Spleen (tissue), 7 donors: ENCODE measurements at regions not wholly inside any gene's neighbourhood (a gene's known extent, or its start where the extent isn't known, plus 50 kb on each side); places are given as distances from the start of the nearest gene placed in this dataset.

Experiments
- CTCF ChIP-seq, 11 experiments: fragments of 200-600 bp in 7 of 11; fragments of 450-650 bp in 4 of 11; sonication (generic) in 4 of 11; IDR thresholded peaks in 8 of 11; conservative IDR thresholded peaks in 3 of 11; 1 replicate in 7 of 11; 2 replicates in 4 of 11; pipeline versions ENCODE4 v1.4.0 to v1.8.0; 2016 to 2021; ENCODE audit warnings: antibody characterized with exemption in 11 of 11, inconsistent platforms in 4 of 11, mild to moderate bottlenecking in 1 of 11
- POLR2A ChIP-seq, 3 donors: fragments of 450-650 bp; IDR thresholded peaks; one replicate each; pipeline ENCODE4 v1.5.1; 2017; ENCODE audit warnings: antibody characterized with exemption in 3 of 3, mild to moderate bottlenecking in 1 of 3
- donor health status: DM: no; HTN: no; CAD: no; lungs with moderate emphysema.
- donor health status: DM: no; HTN: no; CAD: no.
- donor health status: DM: no; HTN: no; CAD: no.

DNA sequence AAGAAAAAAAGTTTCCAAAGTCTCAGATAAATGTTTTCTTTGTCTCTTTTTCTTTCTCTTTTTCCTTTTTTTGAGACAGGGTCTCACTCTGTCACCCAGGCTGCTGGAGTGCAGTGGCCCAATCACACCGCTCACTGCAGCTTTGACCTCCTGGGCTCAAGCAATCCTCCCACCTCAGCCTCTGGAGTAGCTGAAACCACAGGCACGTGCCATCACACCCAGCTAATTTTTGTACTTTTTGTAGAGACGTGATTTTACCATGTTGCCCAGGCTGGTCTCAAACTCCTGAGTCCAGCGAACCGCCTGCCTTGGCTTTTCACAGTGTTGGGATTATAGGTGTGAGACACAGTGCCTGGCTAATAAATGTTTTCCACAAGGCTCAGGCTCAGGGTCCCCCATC, 53.3 kb upstream of the KSR1 start:
- no peak for TF ChIP-seq POLR2A (IDR thresholded peaks at IDR 0.05)
- no peak for TF ChIP-seq CTCF (IDR thresholded peaks at IDR 0.05 in 8 of 11, conservative IDR thresholded peaks at IDR 0.05 in 3 of 11)
